ENCODE measurements at regions not wholly inside any gene's neighbourhood (a gene's known extent, or its start where the extent isn't known, plus 50 kb on each side); places are given as distances from the start of the nearest gene placed in this dataset.

GRCh38 chr4:123530357-123530756 lies 133.8 kb downstream of the SPRY1 start:
- TF ChIP-seq CTCF (IDR thresholded peaks at IDR 0.05) (no peak), EZH2 (IDR thresholded peaks at IDR 0.05; ENCODE audit: borderline replicate concordance, insufficient read depth, low read depth, low read length, poor library complexity, severe bottlenecking) (no peak)

GRCh38 chr4:123535037-123535748 lies 138.6 kb downstream of the SPRY1 start:
- ChIA-PET CTCF (interaction anchor here (1.2 to 1.3 kb wide), 2 partner anchors 29 to 136 kb away, joined by 3 read pairs; no protein-coding TSS in a partner anchor), POLR2A (no interaction called here)
- Histone ChIP-seq H3K27me3 (replicated peaks in 1 of 4; ENCODE audit: control extremely low read depth in 1 of 4, control insufficient read depth in 3 of 4, insufficient read depth in 4 of 4, low read length in 3 of 4) (no peaks in the 10 kb centered on the region), H3K27ac (ENCODE audit: low read length in 2 of 2) (no peak overlapping the region), H3K9me3 (ENCODE audit: control extremely low read depth in 1 of 3, control insufficient read depth in 2 of 3, insufficient read depth in 1 of 3, low read length in 2 of 3) (peaks cover 0 to 8% (median 0%) of the 10 kb centered on the region in 3 donors), H2AFZ (ENCODE audit: insufficient read depth, low read depth, low read length, poor library complexity, severe bottlenecking) (no peak overlapping the region), H3K9ac (ENCODE audit: low read length) (no peak overlapping the region), H3K4me1 (ENCODE audit: control insufficient read depth in 2 of 2, insufficient read depth in 2 of 2, low read length in 2 of 2) (peaks cover 3 to 16% of the 10 kb centered on the region in 2 donors), H3K79me2 (ENCODE audit: control insufficient read depth, insufficient read depth, low read length) (no peaks in the 10 kb centered on the region), H4K20me1 (ENCODE audit: control insufficient read depth, insufficient read depth, low read length, poor library complexity, severe bottlenecking) (no peaks in the 10 kb centered on the region), H3K4me2 (replicated peaks; ENCODE audit: low read depth, low read length, poor library complexity, severe bottlenecking) (no peak overlapping the region), H3K36me3 (replicated peaks in 1 of 2; ENCODE audit: control extremely low read depth in 1 of 2, control insufficient read depth in 1 of 2, extremely low read depth in 1 of 2, insufficient read depth in 2 of 2, low read length in 1 of 2) (no peaks in the 10 kb centered on the region), H3K4me3 (ENCODE audit: control extremely low read depth in 1 of 5, extremely low read depth in 1 of 5, insufficient read depth in 1 of 5, low read depth in 2 of 5, low read length in 4 of 5) (no peak overlapping the region)
- DNase-seq: no peak
- TF ChIP-seq CTCF (IDR thresholded peaks at IDR 0.05): no peak
- TF ChIP-seq EZH2 (IDR thresholded peaks at IDR 0.05; ENCODE audit: borderline replicate concordance, insufficient read depth, low read depth, low read length, poor library complexity, severe bottlenecking): no peak
- no peak for ATAC-seq (ENCODE audit: low read depth)
- H3K27me3 Mint-ChIP-seq: no peaks in the 10 kb centered on the region
- no peak overlapping the region for H3K4me3 Mint-ChIP-seq
- no peaks in the 10 kb centered on the region for H3K9me3 Mint-ChIP-seq (ENCODE audit: insufficient read depth)
- no peak overlapping the region for H3K27ac Mint-ChIP-seq
- WGBS (ENCODE audit: insufficient coverage): no CpG with 5 or more reads among the region's 1 CpG
- peaks cover 14% of the 10 kb centered on the region for H3K4me1 Mint-ChIP-seq
- intact Hi-C loops (cut with micrococcal nuclease): no loop called here

More at GRCh38 chr4:123530357-123530756, 133.8 kb downstream of the SPRY1 start:
- Mint-ChIP-seq H3K9me3 (ENCODE audit: insufficient read depth) (no peaks in the 10 kb centered on the region), H3K4me3 (no peak overlapping the region), H3K27me3 (peaks cover 8% of the 10 kb centered on the region), H3K4me1 (peaks cover 6% of the 10 kb centered on the region), H3K27ac (no peak overlapping the region)
- no peaks in the 10 kb centered on the region for H3K36me3 ChIP-seq (replicated peaks in 1 of 2; ENCODE audit: control extremely low read depth in 1 of 2, control insufficient read depth in 1 of 2, extremely low read depth in 1 of 2, insufficient read depth in 2 of 2, low read length in 1 of 2)
- H3K9me3 ChIP-seq (ENCODE audit: control extremely low read depth in 1 of 3, control insufficient read depth in 2 of 3, insufficient read depth in 1 of 3, low read length in 2 of 3): peaks cover 0 to 3% (median 0%) of the 10 kb centered on the region in 3 donors
- no peak overlapping the region for H3K4me3 ChIP-seq (ENCODE audit: control extremely low read depth in 1 of 5, extremely low read depth in 1 of 5, insufficient read depth in 1 of 5, low read depth in 2 of 5, low read length in 4 of 5)
- ATAC-seq (ENCODE audit: low read depth): no peak
- no peak overlapping the region for H3K9ac ChIP-seq (ENCODE audit: low read length)
- WGBS (ENCODE audit: insufficient coverage): no CpG with 5 or more reads among the region's 3 CpGs
- intact Hi-C loops (cut with micrococcal nuclease): no loop called here
- no peak overlapping the region for H2AFZ ChIP-seq (ENCODE audit: insufficient read depth, low read depth, low read length, poor library complexity, severe bottlenecking)
- no peak overlapping the region for H3K27ac ChIP-seq (ENCODE audit: low read length in 2 of 2)
- H3K4me2 ChIP-seq (replicated peaks; ENCODE audit: low read depth, low read length, poor library complexity, severe bottlenecking): no peak overlapping the region
- no peak for DNase-seq
- ChIA-PET CTCF (no interaction called here), POLR2A (no interaction called here)
- H3K27me3 ChIP-seq (replicated peaks in 1 of 4; ENCODE audit: control extremely low read depth in 1 of 4, control insufficient read depth in 3 of 4, insufficient read depth in 4 of 4, low read length in 3 of 4): no peaks in the 10 kb centered on the region
- H4K20me1 ChIP-seq (ENCODE audit: control insufficient read depth, insufficient read depth, low read length, poor library complexity, severe bottlenecking): no peaks in the 10 kb centered on the region
- no peaks in the 10 kb centered on the region for H3K79me2 ChIP-seq (ENCODE audit: control insufficient read depth, insufficient read depth, low read length)
- peaks cover 0 to 4% of the 10 kb centered on the region in 2 donors for H3K4me1 ChIP-seq (ENCODE audit: control insufficient read depth in 2 of 2, insufficient read depth in 2 of 2, low read length in 2 of 2)

All from B cell (primary cell).